B cell (primary cell): ENCODE measurements at regions not wholly inside any gene's neighbourhood (a gene's known extent, or its start where the extent isn't known, plus 50 kb on each side); places are given as distances from the start of the nearest gene placed in this dataset.
A peak's percentile ranks its signal among the peaks of the same experiment; 100 is the strongest.

Source experiments
- ATAC-seq: fragments of 200-7000 bp; cut with Tn5 transposase; one replicate; pipeline ENCODE4 v1.10.0; 2021; ENCODE audit warnings: low read depth, mild to moderate bottlenecking, moderate number of reproducible peaks, moderate library complexity
- CTCF ChIA-PET: fragments of 350-600 bp; sonication (Branson Sonifier 250); formaldehyde crosslinking; loops from one replicate; lab custom pipeline; 2021; ENCODE audit warnings: antibody characterized with exemption, inconsistent platforms; lab: Charles Lee
- POLR2A ChIA-PET: fragments of 350-600 bp; sonication (Branson Sonifier 250); formaldehyde crosslinking; loops from one replicate; lab custom pipeline; 2021; ENCODE audit warnings: antibody characterized with exemption; lab: Charles Lee
- DNase-seq: peaks from one replicate; pipeline ENCODE4 v3.0.0; 2013
- H2AFZ ChIP-seq: 2 replicates; pipeline ENCODE4 v1.6.1; 2012; ENCODE audit warnings: mild to moderate bottlenecking, low read depth, low read length; ENCODE audit not compliant: insufficient read depth, poor library complexity, severe bottlenecking
- H3K27ac ChIP-seq, 2 donors: 1 replicate in 1 of 2; 2 replicates in 1 of 2; pipeline ENCODE4 v1.5.1; 2012 to 2013; ENCODE audit warnings: low read length in 2 of 2, mild to moderate bottlenecking in 2 of 2, moderate library complexity in 1 of 2
- H3K27me3 ChIP-seq, 4 experiments: fragments of 200-600 bp in 1 of 4; sonication (generic) in 1 of 4; replicated peaks in 1 of 4; 1 replicate in 2 of 4; 2 replicates in 2 of 4; pipeline versions ENCODE4 v1.6.1 to v1.7.0; 2013 to 2016; ENCODE audit warnings: low read length in 3 of 4, mild to moderate bottlenecking in 2 of 4, mixed read lengths in 1 of 4, moderate library complexity in 1 of 4; ENCODE audit not compliant: insufficient read depth in 4 of 4, control insufficient read depth in 3 of 4; ENCODE audit errors: control extremely low read depth in 1 of 4
- H3K36me3 ChIP-seq, 2 experiments: replicated peaks in 1 of 2; 1 replicate in 1 of 2; 2 replicates in 1 of 2; pipeline versions ENCODE4 v1.6.1 to v1.7.1; 2013; ENCODE audit warnings: low read length in 1 of 2; ENCODE audit not compliant: insufficient read depth in 2 of 2, control insufficient read depth in 1 of 2; ENCODE audit errors: control extremely low read depth in 1 of 2, extremely low read depth in 1 of 2
- H3K4me1 ChIP-seq, 2 donors: fragments of 200-600 bp in 1 of 2; sonication (generic) in 1 of 2; 1 replicate in 1 of 2; 2 replicates in 1 of 2; pipeline versions ENCODE4 v1.5.1 to v1.6.1; 2013 to 2017; ENCODE audit warnings: low read length in 2 of 2; ENCODE audit not compliant: control insufficient read depth in 2 of 2, insufficient read depth in 2 of 2
- H3K4me2 ChIP-seq: replicated peaks from 2 replicates; pipeline ENCODE3; 2012; ENCODE audit warnings: mild to moderate bottlenecking, low read depth, low read length; ENCODE audit not compliant: poor library complexity, severe bottlenecking
- H3K4me3 ChIP-seq, 5 experiments: fragments of 200-600 bp in 1 of 5; sonication (generic) in 1 of 5; 1 replicate in 3 of 5; 2 replicates in 2 of 5; pipeline versions ENCODE4 v1.5.1 to v1.7.0; 2011 to 2016; ENCODE audit warnings: low read length in 4 of 5, mild to moderate bottlenecking in 4 of 5, low read depth in 2 of 5, control low read depth in 1 of 5, moderate library complexity in 1 of 5; ENCODE audit not compliant: insufficient read depth in 1 of 5; ENCODE audit errors: control extremely low read depth in 1 of 5, extremely low read depth in 1 of 5
- H3K79me2 ChIP-seq: fragments of 200-600 bp; sonication (generic); one replicate; pipeline ENCODE4 v1.6.0; 2016; ENCODE audit warnings: low read length; ENCODE audit not compliant: control insufficient read depth, insufficient read depth
- H3K9ac ChIP-seq: fragments of 200-600 bp; sonication (generic); 2 replicates; pipeline ENCODE4 v1.6.1; 2017; ENCODE audit warnings: mild to moderate bottlenecking, low read length, moderate library complexity
- H3K9me3 ChIP-seq, 3 donors: one replicate each; pipeline versions ENCODE4 v1.6.1 to v1.7.1; 2013; ENCODE audit warnings: low read length in 2 of 3; ENCODE audit not compliant: control insufficient read depth in 2 of 3, insufficient read depth in 1 of 3; ENCODE audit errors: control extremely low read depth in 1 of 3
- H4K20me1 ChIP-seq: 2 replicates; pipeline ENCODE4 v1.6.0; 2012; ENCODE audit warnings: mild to moderate bottlenecking, low read length; ENCODE audit not compliant: insufficient read depth, control insufficient read depth, poor library complexity, severe bottlenecking
- H3K27ac Mint-ChIP-seq: one replicate; pipeline ENCODE4 v1.8.0; 2021; ENCODE audit warnings: mixed read lengths
- H3K27me3 Mint-ChIP-seq: one replicate; pipeline ENCODE4 v1.8.0; 2021; ENCODE audit warnings: mixed read lengths
- H3K4me1 Mint-ChIP-seq: one replicate; pipeline ENCODE4 v1.8.0; 2021; ENCODE audit warnings: mixed read lengths
- H3K4me3 Mint-ChIP-seq: one replicate; pipeline ENCODE4 v1.8.0; 2021; ENCODE audit warnings: mixed read lengths
- H3K9me3 Mint-ChIP-seq: one replicate; pipeline ENCODE4 v1.8.0; 2022; ENCODE audit warnings: mixed read lengths; ENCODE audit not compliant: insufficient read depth
- EZH2 ChIP-seq: IDR thresholded peaks from 2 replicates; pipeline ENCODE4 v1.6.1; 2012; ENCODE audit warnings: borderline replicate concordance, low read depth, mild to moderate bottlenecking, moderate library complexity, low read length; ENCODE audit not compliant: insufficient read depth, poor library complexity, severe bottlenecking
- WGBS: methylation state at CpG from one replicate; pipeline ENCODE4 v1.1.5; 2013; ENCODE audit warnings: missing lambda C conversion rate; ENCODE audit not compliant: insufficient coverage; 5-methylcytosine and 5-hydroxymethylcytosine counted together
- intact Hi-C: fragments of 100-400 bp; cut with micrococcal nuclease; formaldehyde crosslinking; loops from one replicate; pipeline ENCODE4 v1.10.0; 2022
- TF ChIP-seq, protein P1 (sequence below): fragments of 200-600 bp; IDR thresholded peaks from one replicate; pipeline ENCODE4 v1.8.0; 2022; ENCODE audit warnings: antibody characterized with exemption, mild to moderate bottlenecking

- peaks cover 3 to 8% (median 5%) of the 10 kb centered on the region in 3 donors for H3K9me3 ChIP-seq
- H3K4me1 Mint-ChIP-seq, result peaks cover 72% of the 10 kb centered on the region
- no peaks in the 10 kb centered on the region for H3K36me3 ChIP-seq
- peak overlapping the region; percentile 77 for H3K4me3 Mint-ChIP-seq
- H2AFZ ChIP-seq, result no peak overlapping the region
- H3K9ac ChIP-seq, result no peak overlapping the region
- peaks cover 9% of the 10 kb centered on the region for H3K9me3 Mint-ChIP-seq
- H3K27ac Mint-ChIP-seq, result peak overlapping the region; percentile 91
- H3K27me3 Mint-ChIP-seq, result no peaks in the 10 kb centered on the region
- intact Hi-C loops, result loop anchor here (2.0 kb wide), 2 partner anchors 54 to 110 kb away; no protein-coding TSS in a partner anchor
- H3K27ac ChIP-seq, result peak overlapping the region; percentile 8 to 29
- peaks cover 48 to 53% of the 10 kb centered on the region in 2 donors for H3K4me1 ChIP-seq
- no peak for TF ChIP-seq EZH2
- TF ChIP-seq, protein P1, sequence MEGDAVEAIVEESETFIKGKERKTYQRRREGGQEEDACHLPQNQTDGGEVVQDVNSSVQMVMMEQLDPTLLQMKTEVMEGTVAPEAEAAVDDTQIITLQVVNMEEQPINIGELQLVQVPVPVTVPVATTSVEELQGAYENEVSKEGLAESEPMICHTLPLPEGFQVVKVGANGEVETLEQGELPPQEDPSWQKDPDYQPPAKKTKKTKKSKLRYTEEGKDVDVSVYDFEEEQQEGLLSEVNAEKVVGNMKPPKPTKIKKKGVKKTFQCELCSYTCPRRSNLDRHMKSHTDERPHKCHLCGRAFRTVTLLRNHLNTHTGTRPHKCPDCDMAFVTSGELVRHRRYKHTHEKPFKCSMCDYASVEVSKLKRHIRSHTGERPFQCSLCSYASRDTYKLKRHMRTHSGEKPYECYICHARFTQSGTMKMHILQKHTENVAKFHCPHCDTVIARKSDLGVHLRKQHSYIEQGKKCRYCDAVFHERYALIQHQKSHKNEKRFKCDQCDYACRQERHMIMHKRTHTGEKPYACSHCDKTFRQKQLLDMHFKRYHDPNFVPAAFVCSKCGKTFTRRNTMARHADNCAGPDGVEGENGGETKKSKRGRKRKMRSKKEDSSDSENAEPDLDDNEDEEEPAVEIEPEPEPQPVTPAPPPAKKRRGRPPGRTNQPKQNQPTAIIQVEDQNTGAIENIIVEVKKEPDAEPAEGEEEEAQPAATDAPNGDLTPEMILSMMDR, result no peak
- H3K27me3 ChIP-seq, result no peaks in the 10 kb centered on the region
- POLR2A ChIA-PET, result interaction anchor here (0.7 to 1.6 kb wide), 6 partner anchors 13 to 456 kb away, joined by 3 to 5 read pairs (median 4); no protein-coding TSS in a partner anchor
- peak overlapping the region; percentile 61 for H3K4me2 ChIP-seq
- H3K4me3 ChIP-seq, result peak overlapping the region in 1 of 5 experiments; percentile 9
- no peak for ATAC-seq
- 80% methylated on average over 1 of the region's 1 CpG for WGBS
- no peaks in the 10 kb centered on the region for H3K79me2 ChIP-seq
- no peak for DNase-seq
- CTCF ChIA-PET, result interaction anchor here (1.1 to 4.3 kb wide), 6 partner anchors 8 to 327 kb away, joined by 3 to 24 read pairs (median 4); no protein-coding TSS in a partner anchor
- H4K20me1 ChIP-seq, result no peaks in the 10 kb centered on the region
Observed at GRCh38 chr20:1845163-1845523, 50.1 kb upstream of the SIRPA start.
